ENCODE measurements at regions not wholly inside any gene's neighbourhood (a gene's known extent, or its start where the extent isn't known, plus 50 kb on each side); places are given as distances from the start of the nearest gene placed in this dataset.

- TF ChIP-seq, protein P1, sequence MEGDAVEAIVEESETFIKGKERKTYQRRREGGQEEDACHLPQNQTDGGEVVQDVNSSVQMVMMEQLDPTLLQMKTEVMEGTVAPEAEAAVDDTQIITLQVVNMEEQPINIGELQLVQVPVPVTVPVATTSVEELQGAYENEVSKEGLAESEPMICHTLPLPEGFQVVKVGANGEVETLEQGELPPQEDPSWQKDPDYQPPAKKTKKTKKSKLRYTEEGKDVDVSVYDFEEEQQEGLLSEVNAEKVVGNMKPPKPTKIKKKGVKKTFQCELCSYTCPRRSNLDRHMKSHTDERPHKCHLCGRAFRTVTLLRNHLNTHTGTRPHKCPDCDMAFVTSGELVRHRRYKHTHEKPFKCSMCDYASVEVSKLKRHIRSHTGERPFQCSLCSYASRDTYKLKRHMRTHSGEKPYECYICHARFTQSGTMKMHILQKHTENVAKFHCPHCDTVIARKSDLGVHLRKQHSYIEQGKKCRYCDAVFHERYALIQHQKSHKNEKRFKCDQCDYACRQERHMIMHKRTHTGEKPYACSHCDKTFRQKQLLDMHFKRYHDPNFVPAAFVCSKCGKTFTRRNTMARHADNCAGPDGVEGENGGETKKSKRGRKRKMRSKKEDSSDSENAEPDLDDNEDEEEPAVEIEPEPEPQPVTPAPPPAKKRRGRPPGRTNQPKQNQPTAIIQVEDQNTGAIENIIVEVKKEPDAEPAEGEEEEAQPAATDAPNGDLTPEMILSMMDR (IDR thresholded peaks at IDR 0.05), result no peak
- TF ChIP-seq POLR2A (IDR thresholded peaks at IDR 0.05), result no peak
These were observed 80.9 kb downstream of the GJA1 start for GRCh38 chr6:121516331-121516730.

Data from thyroid gland (tissue), 4 donors.